HEK293 (cell line): ENCODE measurements at regions not wholly inside any gene's neighbourhood (a gene's known extent, or its start where the extent isn't known, plus 50 kb on each side); places are given as distances from the start of the nearest gene placed in this dataset.

ENCODE experiments used
- ZBTB20 ChIP-seq: fragments of 450-650 bp; formaldehyde crosslinking; IDR thresholded peaks from 2 replicates; pipeline ENCODE4 v1.5.1; 2016; ENCODE audit warnings: missing biosample characterization, missing genetic modification characterization
- ZNF10 ChIP-seq: fragments of 450-650 bp; formaldehyde crosslinking; IDR thresholded peaks from 2 replicates; pipeline ENCODE4 v1.5.1; 2017; ENCODE audit warnings: missing biosample characterization, missing genetic modification characterization
- ZNF704 ChIP-seq: fragments of 450-650 bp; formaldehyde crosslinking; IDR thresholded peaks from 2 replicates; pipeline ENCODE4 v1.5.1; 2016; ENCODE audit warnings: missing biosample characterization, missing genetic modification characterization

GRCh38 chr7:25624051-25624450 is 395.8 kb upstream of the NPVF start:
- no peak for TF ChIP-seq ZNF10 (tag by site-specific recombination)
- no peak for TF ChIP-seq ZBTB20 (tag by site-specific recombination)
- no peak for TF ChIP-seq ZNF704 (tag by site-specific recombination)
